ENCODE measurements at regions not wholly inside any gene's neighbourhood (a gene's known extent, or its start where the extent isn't known, plus 50 kb on each side); places are given as distances from the start of the nearest gene placed in this dataset.

DNA sequence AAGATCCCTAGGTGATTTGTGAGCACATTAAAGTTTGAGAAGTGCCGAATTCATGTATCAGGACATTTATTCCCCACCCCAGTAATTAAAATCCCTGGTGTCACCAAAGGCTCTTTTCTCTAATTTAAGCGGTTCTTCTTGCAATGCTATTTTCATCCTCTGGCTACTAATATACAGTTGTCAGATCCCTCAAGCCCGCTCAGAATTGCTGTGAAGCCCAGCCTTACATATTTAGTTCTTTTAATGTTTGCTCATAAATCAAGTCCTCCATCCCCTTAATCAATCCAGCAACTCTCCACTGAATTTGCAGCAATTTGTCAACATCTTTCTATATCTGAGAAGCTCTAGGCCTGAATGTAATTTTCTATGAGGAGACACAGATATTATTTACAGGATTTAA, 437.9 kb downstream of the PIK3C3 start:
- Histone ChIP-seq H3K4me1 (ENCODE audit: insufficient read depth) (no peaks in the 10 kb centered on the region), H3K27ac (ENCODE audit: low read depth) (no peak overlapping the region), H3K4me3 (ENCODE audit: low read depth, low read length) (no peak overlapping the region), H3K36me3 (ENCODE audit: insufficient read depth) (no peaks in the 10 kb centered on the region)
- DNase-seq (ENCODE audit: extremely low spot score), result no peak
- 85% methylated on average over 3 of the region's 3 CpGs for WGBS

- no peak overlapping the region for H3K27ac ChIP-seq (ENCODE audit: low read depth)
Measured at GRCh38 chr18:42394238-42394637, 439.2 kb downstream of the PIK3C3 start.

DNA sequence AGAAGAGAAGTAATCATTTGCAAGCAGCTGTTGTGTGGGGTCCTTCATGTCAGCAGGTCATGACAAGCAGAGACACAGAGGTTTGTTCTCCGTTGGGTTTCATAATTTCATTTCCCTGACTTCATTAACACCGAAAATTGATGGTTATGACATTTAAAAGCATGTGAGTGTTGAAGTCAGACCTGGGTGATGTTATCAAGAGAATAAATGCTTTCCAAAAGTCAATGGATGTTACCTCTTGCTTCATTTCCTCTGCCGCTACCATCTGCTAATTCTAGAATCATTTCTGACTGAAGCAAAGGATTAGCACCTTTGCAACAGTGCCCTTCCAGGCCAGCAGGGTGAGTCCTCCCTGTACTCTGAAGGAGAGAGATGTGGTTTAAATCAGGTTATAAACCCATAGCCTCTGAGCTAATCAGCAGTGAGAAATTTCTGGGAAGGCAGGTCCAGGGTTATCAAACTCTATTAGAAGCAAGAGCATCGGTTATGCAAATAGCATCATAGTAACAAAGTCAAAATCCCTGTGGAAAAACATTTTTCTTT, 446.2 kb downstream of the PIK3C3 start:
- no peaks in the 10 kb centered on the region for H3K4me1 ChIP-seq (ENCODE audit: insufficient read depth)

More at GRCh38 chr18:42394238-42394637, 439.2 kb downstream of the PIK3C3 start:
- Histone ChIP-seq H3K4me1 (ENCODE audit: insufficient read depth) (no peaks in the 10 kb centered on the region), H3K36me3 (ENCODE audit: insufficient read depth) (no peaks in the 10 kb centered on the region), H3K4me3 (ENCODE audit: low read depth, low read length) (no peak overlapping the region)
- no peak for DNase-seq (ENCODE audit: extremely low spot score)

GRCh38 chr18:42404151-42404550, 449.1 kb downstream of the PIK3C3 start:
- Histone ChIP-seq H3K27ac (ENCODE audit: low read depth) (no peak overlapping the region), H3K4me3 (ENCODE audit: low read depth, low read length) (no peak overlapping the region), H3K4me1 (ENCODE audit: insufficient read depth) (no peaks in the 10 kb centered on the region), H3K36me3 (ENCODE audit: insufficient read depth) (no peaks in the 10 kb centered on the region)
- 55% methylated on average over 2 of the region's 2 CpGs for WGBS
- DNase-seq (ENCODE audit: extremely low spot score), result no peak

More for the DNA sequence above, 446.2 kb downstream of the PIK3C3 start:
- no peak for DNase-seq (ENCODE audit: extremely low spot score)
- Histone ChIP-seq H3K36me3 (ENCODE audit: insufficient read depth) (no peaks in the 10 kb centered on the region), H3K4me3 (ENCODE audit: low read depth, low read length) (no peak overlapping the region), H3K27ac (ENCODE audit: low read depth) (no peak overlapping the region)
- WGBS, result 82% methylated on average over 4 of the region's 4 CpGs

DNA sequence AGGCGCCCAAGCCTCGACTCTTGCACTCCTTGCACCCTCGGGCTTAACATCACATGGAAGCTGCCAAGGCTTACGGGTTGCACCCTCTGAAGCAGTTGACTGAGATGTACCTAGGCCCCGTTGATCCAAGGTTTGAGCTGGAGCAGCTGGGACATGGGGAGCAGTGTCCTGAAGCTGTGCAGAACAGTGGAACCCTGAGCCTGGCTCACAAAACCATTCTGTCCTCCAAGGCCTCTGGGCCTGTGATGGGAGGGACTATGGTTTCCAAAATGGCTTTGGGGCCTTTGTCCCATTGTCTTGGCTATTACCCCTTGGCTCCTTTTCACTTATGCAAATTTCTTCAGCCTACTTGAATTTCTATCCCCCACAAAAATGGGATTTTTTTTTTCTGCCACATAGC, 454.0 kb downstream of the PIK3C3 start:
- no peaks in the 10 kb centered on the region for H3K4me1 ChIP-seq (ENCODE audit: insufficient read depth)
- 74% methylated on average over 5 of the region's 5 CpGs for WGBS
- no peak for DNase-seq (ENCODE audit: extremely low spot score)

GRCh38 chr18:42412281-42412680, 457.2 kb downstream of the PIK3C3 start:
- H3K27ac ChIP-seq (ENCODE audit: low read depth), result no peak overlapping the region
- DNase-seq (ENCODE audit: extremely low spot score), result no peak
- no peak overlapping the region for H3K4me3 ChIP-seq (ENCODE audit: low read depth, low read length)
- 77% methylated on average over 2 of the region's 2 CpGs for WGBS
- H3K4me1 ChIP-seq (ENCODE audit: insufficient read depth), result no peaks in the 10 kb centered on the region
- no peaks in the 10 kb centered on the region for H3K36me3 ChIP-seq (ENCODE audit: insufficient read depth)

More for the DNA sequence above, 454.0 kb downstream of the PIK3C3 start:
- no peaks in the 10 kb centered on the region for H3K36me3 ChIP-seq (ENCODE audit: insufficient read depth)
- H3K27ac ChIP-seq (ENCODE audit: low read depth), result no peak overlapping the region
- no peak overlapping the region for H3K4me3 ChIP-seq (ENCODE audit: low read depth, low read length)

DNA sequence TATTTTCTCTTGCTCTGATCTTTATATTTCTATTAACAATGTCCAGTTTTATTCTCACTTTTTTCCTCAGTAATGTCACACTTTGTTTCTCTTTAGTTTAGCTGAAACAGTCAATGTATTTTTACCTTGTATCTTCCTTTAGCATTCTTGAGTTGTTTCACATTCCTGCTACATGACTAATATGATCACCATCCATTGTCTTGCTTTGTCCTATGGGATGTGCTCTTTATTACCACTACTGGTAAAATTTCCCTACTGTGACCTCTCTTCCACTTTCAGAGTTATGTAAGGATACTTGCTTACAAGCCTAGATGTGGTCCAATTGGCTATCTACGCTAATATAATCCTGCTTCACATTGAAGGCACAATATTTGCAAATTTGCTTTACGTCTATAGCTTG, 457.9 kb downstream of the PIK3C3 start:
- DNase-seq (ENCODE audit: extremely low spot score), result no peak
- Histone ChIP-seq H3K36me3 (ENCODE audit: insufficient read depth) (no peaks in the 10 kb centered on the region), H3K4me1 (ENCODE audit: insufficient read depth) (no peaks in the 10 kb centered on the region), H3K4me3 (ENCODE audit: low read depth, low read length) (no peak overlapping the region), H3K27ac (ENCODE audit: low read depth) (no peak overlapping the region)
- WGBS, result 94% methylated on average over 2 of the region's 2 CpGs

DNA sequence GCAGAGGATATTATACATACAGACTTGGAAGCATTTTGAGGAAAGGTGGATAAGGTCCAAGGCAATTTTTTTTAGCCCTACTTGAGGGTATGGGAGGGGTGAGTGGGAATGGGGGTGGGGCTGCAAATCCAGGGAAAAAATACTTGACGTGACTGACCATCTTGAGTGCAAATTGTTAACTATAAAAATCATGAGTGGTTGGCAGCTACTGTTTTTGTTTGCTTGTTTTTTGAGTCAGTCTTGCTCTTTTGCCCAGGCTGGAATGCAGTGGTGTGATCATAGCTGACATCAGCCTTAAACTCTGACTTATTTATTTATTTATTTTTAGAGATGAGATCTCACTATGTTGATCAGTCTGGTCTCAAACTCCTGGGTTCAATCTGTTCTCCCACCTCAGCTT, 458.8 kb downstream of the PIK3C3 start:
- DNase-seq (ENCODE audit: extremely low spot score), result no peak
- Histone ChIP-seq H3K4me1 (ENCODE audit: insufficient read depth) (no peaks in the 10 kb centered on the region), H3K27ac (ENCODE audit: low read depth) (no peak overlapping the region), H3K4me3 (ENCODE audit: low read depth, low read length) (no peak overlapping the region), H3K36me3 (ENCODE audit: insufficient read depth) (no peaks in the 10 kb centered on the region)
- 45% methylated on average over 1 of the region's 1 CpG for WGBS

- H3K36me3 ChIP-seq (ENCODE audit: insufficient read depth), result no peaks in the 10 kb centered on the region
- no peak for DNase-seq (ENCODE audit: extremely low spot score)
- no peaks in the 10 kb centered on the region for H3K4me1 ChIP-seq (ENCODE audit: insufficient read depth)
- H3K4me3 ChIP-seq (ENCODE audit: low read depth, low read length), result no peak overlapping the region
- H3K27ac ChIP-seq (ENCODE audit: low read depth), result no peak overlapping the region
- WGBS, result 29% methylated on average over 7 of the region's 7 CpGs
Measured at GRCh38 chr18:42414756-42415454, 459.9 kb downstream of the PIK3C3 start.

GRCh38 chr18:42417189-42417588, 462.2 kb downstream of the PIK3C3 start:
- no peaks in the 10 kb centered on the region for H3K36me3 ChIP-seq (ENCODE audit: insufficient read depth)
- WGBS, result 92% methylated on average over 5 of the region's 5 CpGs
- no peak overlapping the region for H3K4me3 ChIP-seq (ENCODE audit: low read depth, low read length)
- no peak overlapping the region for H3K27ac ChIP-seq (ENCODE audit: low read depth)
- no peaks in the 10 kb centered on the region for H3K4me1 ChIP-seq (ENCODE audit: insufficient read depth)
- no peak for DNase-seq (ENCODE audit: extremely low spot score)

DNA sequence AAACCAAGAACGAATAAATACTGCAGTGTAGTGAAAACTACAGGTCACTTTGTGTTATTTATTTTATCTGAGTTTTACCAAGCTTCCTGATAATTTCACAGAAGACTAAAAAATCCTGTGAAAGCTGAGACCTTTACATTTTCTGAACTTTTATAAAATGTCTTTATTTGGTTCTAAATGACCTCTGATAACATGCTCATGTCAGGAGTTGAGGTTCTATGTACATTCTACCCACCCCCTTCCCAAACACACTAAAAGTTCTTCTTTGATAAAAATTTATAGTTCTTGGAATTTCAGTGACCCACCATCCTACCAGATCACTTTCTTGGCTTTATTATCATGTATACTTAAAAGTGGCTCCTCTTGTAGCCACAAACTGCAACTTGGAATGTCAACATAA, 463.1 kb downstream of the PIK3C3 start:
- no peak for DNase-seq (ENCODE audit: extremely low spot score)
- Histone ChIP-seq H3K4me1 (ENCODE audit: insufficient read depth) (no peaks in the 10 kb centered on the region), H3K4me3 (ENCODE audit: low read depth, low read length) (no peak overlapping the region), H3K27ac (ENCODE audit: low read depth) (no peak overlapping the region), H3K36me3 (ENCODE audit: insufficient read depth) (no peaks in the 10 kb centered on the region)
- WGBS, result 20% methylated on average over 1 of the region's 1 CpG

- DNase-seq (ENCODE audit: extremely low spot score), result no peak
- no peaks in the 10 kb centered on the region for H3K36me3 ChIP-seq (ENCODE audit: insufficient read depth)
- no peak overlapping the region for H3K4me3 ChIP-seq (ENCODE audit: low read depth, low read length)
- no peak overlapping the region for H3K27ac ChIP-seq (ENCODE audit: low read depth)
- no peaks in the 10 kb centered on the region for H3K4me1 ChIP-seq (ENCODE audit: insufficient read depth)
Measured at GRCh38 chr18:42425025-42425424, 470.0 kb downstream of the PIK3C3 start.

- no peaks in the 10 kb centered on the region for H3K4me1 ChIP-seq (ENCODE audit: insufficient read depth)
- no peak overlapping the region for H3K4me3 ChIP-seq (ENCODE audit: low read depth, low read length)
- 67% methylated on average over 2 of the region's 2 CpGs for WGBS
- no peaks in the 10 kb centered on the region for H3K36me3 ChIP-seq (ENCODE audit: insufficient read depth)
- DNase-seq (ENCODE audit: extremely low spot score), result no peak
- H3K27ac ChIP-seq (ENCODE audit: low read depth), result no peak overlapping the region
Measured at GRCh38 chr18:42426496-42427015, 471.5 kb downstream of the PIK3C3 start.

DNA sequence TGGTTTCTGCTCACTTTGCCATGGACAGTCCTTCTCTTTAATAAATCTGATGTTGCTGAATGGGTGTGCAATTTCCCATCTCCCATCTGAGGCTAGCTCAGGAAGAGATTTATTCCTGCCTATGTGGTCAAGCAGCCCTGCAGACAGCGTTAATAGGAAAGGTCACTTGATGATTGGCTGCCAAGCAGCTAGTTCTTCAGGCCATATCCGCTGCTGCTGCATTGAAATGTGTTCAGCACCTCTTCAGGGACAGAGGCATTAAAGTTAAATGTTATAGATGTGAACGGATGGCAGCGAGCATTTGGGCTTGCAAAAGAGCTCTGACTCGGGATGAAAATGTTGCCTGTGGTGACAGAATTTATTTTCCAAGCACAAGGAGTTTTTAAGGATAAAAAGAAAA, 474.2 kb downstream of the PIK3C3 start:
- H3K27ac ChIP-seq (ENCODE audit: low read depth), result no peak overlapping the region
- 39% methylated on average over 5 of the region's 5 CpGs for WGBS
- no peak for DNase-seq (ENCODE audit: extremely low spot score)
- no peak overlapping the region for H3K4me3 ChIP-seq (ENCODE audit: low read depth, low read length)
- H3K4me1 ChIP-seq (ENCODE audit: insufficient read depth), result no peaks in the 10 kb centered on the region
- no peaks in the 10 kb centered on the region for H3K36me3 ChIP-seq (ENCODE audit: insufficient read depth)

All from urinary bladder (tissue), 3 donors.